ENCODE measurements at regions not wholly inside any gene's neighbourhood (a gene's known extent, or its start where the extent isn't known, plus 50 kb on each side); places are given as distances from the start of the nearest gene placed in this dataset.

GRCh38 chr9:7601739-7602138 is 197.8 kb downstream of the DMAC1 start:
- Histone ChIP-seq H3K23ac (ENCODE audit: insufficient read length) (no peak overlapping the region), H3K14ac (ENCODE audit: insufficient read length) (no peak overlapping the region), H3K79me2 (ENCODE audit: control insufficient read depth in 1 of 2, insufficient read depth in 2 of 2, low read length in 2 of 2) (no peaks in the 10 kb centered on the region), H3K4me1 (replicated peaks in 1 of 4; ENCODE audit: control insufficient read depth in 3 of 4, insufficient read depth in 4 of 4, low read length in 3 of 4) (no peaks in the 10 kb centered on the region), H2BK12ac (ENCODE audit: low read depth, low read length) (no peak overlapping the region), H2BK15ac (ENCODE audit: low read length) (no peak overlapping the region), H2BK120ac (replicated peaks; ENCODE audit: low read depth, low read length) (no peak overlapping the region), H3K27me3 (replicated peaks in 1 of 4; ENCODE audit: control insufficient read depth in 3 of 4, extremely low read depth in 1 of 4, insufficient read depth in 3 of 4, low read length in 3 of 4) (no peaks in the 10 kb centered on the region), H3K4me2 (ENCODE audit: insufficient read depth in 1 of 2, low read depth in 2 of 2, low read length in 2 of 2) (no peak overlapping the region), H2AFZ (ENCODE audit: low read length) (no peak overlapping the region), H4K5ac (ENCODE audit: insufficient read length, low read depth, low read length) (no peak overlapping the region), H3K56ac (replicated peaks; ENCODE audit: insufficient read length, low read depth, low read length) (no peak overlapping the region), H3K79me1 (ENCODE audit: low read depth, low read length) (no peaks in the 10 kb centered on the region), H3K9ac (replicated peaks in 1 of 4; ENCODE audit: extremely low read depth in 1 of 4, low read depth in 3 of 4, low read length in 3 of 4) (no peak overlapping the region), H2AK5ac (ENCODE audit: low read depth, low read length) (no peak overlapping the region), H4K20me1 (replicated peaks in 1 of 2; ENCODE audit: control insufficient read depth in 1 of 2, insufficient read depth in 2 of 2, low read length in 2 of 2) (no peaks in the 10 kb centered on the region), H4K91ac (replicated peaks; ENCODE audit: insufficient read length, low read length) (no peak overlapping the region), H3K36me3 (ENCODE audit: control insufficient read depth in 2 of 4, insufficient read depth in 4 of 4, low read length in 3 of 4) (no peaks in the 10 kb centered on the region), H3K23me2 (ENCODE audit: low read depth, low read length) (no peaks in the 10 kb centered on the region), H3K9me3 (ENCODE audit: insufficient read depth in 2 of 2, low read depth in 1 of 2, low read length in 1 of 2) (no peaks in the 10 kb centered on the region), H3K4me3 (ENCODE audit: extremely low read depth in 1 of 4, insufficient read depth in 2 of 4, low read depth in 3 of 4, low read length in 4 of 4) (no peak overlapping the region), H3K27ac (ENCODE audit: low read depth, low read length) (no peak overlapping the region), H3K18ac (ENCODE audit: extremely low read depth, low read length) (no peak overlapping the region), H2BK20ac (ENCODE audit: low read length) (no peak overlapping the region), H2BK5ac (ENCODE audit: low read depth, low read length) (no peak overlapping the region), H4K8ac (ENCODE audit: extremely low read depth, insufficient read depth, low read length) (no peak overlapping the region), H3K4ac (replicated peaks; ENCODE audit: insufficient read length, low read depth, low read length) (no peak overlapping the region)
- POLR2A ChIA-PET (ENCODE audit: partially characterized antibody) = no interaction called here
- WGBS, 2 experiments (ENCODE audit: extremely low coverage in 1 of 2, insufficient coverage in 1 of 2, insufficient read length in 1 of 2, insufficient replicate concordance in 2 of 2, low coverage in 1 of 2, low lambda C conversion rate in 2 of 2, missing lambda C conversion rate in 1 of 2) = 74% methylated on average over 2 of the region's 2 CpGs; no CpG with 5 or more reads in 1 of the 2 experiments
- CTCF ChIA-PET (ENCODE audit: partially characterized antibody) = interaction anchor here (0.7 to 2.3 kb wide), 4 partner anchors 8 to 57 kb away, joined by 3 to 5 read pairs (median 4); no protein-coding TSS in a partner anchor
- TF ChIP-seq TAF7 (optimal IDR thresholded peaks at IDR 0.05; ENCODE audit: borderline replicate concordance, low read depth, low read length) = no peak
- no peak for TF ChIP-seq RNF2 (IDR thresholded peaks at IDR 0.05; ENCODE audit: borderline replicate concordance, low read depth, low read length, missing control alignments, poor library complexity, severe bottlenecking)
- TF ChIP-seq MAFK (IDR thresholded peaks at IDR 0.05; ENCODE audit: low read depth, low read length) = no peak
- no peak for TF ChIP-seq SAP30 (IDR thresholded peaks at IDR 0.05; ENCODE audit: insufficient read depth, insufficient replicate concordance, low read length)
- TF ChIP-seq BRCA1 (IDR thresholded peaks at IDR 0.05; ENCODE audit: low read depth, low read length) = no peak
- TF ChIP-seq KDM1A (IDR thresholded peaks at IDR 0.05; ENCODE audit: borderline replicate concordance, low read length) = no peak
- TF ChIP-seq KDM5A (IDR thresholded peaks at IDR 0.05; ENCODE audit: low read length) = no peak
- no peak for TF ChIP-seq RXRA (IDR thresholded peaks at IDR 0.05; ENCODE audit: insufficient read depth, low read depth, low read length)
- no peak for TF ChIP-seq NRF1 (IDR thresholded peaks at IDR 0.05; ENCODE audit: low read depth, low read length)
- TF ChIP-seq TEAD4 (IDR thresholded peaks at IDR 0.05; ENCODE audit: low read depth, low read length) = no peak
- DNase-seq (ENCODE audit: low read depth in 1 of 2, low spot score in 2 of 2) (no peak), FAIRE-seq (no peak)

Measured in H1 (cell line).